GM23248 (cell line): ENCODE measurements at regions not wholly inside any gene's neighbourhood (a gene's known extent, or its start where the extent isn't known, plus 50 kb on each side); places are given as distances from the start of the nearest gene placed in this dataset.

ENCODE experiments used
- EZH2 ChIP-seq: fragments of 200-600 bp; sonication (generic); IDR thresholded peaks from 2 replicates; pipeline ENCODE4 v1.6.1; 2018; ENCODE audit warnings: antibody characterized with exemption, mild to moderate bottlenecking; ENCODE audit not compliant: insufficient read depth, poor library complexity, severe bottlenecking
- EZH2phosphoT487 ChIP-seq: fragments of 200-600 bp; sonication (generic); IDR thresholded peaks from 2 replicates; pipeline ENCODE4 v1.6.1; 2018; ENCODE audit warnings: antibody characterized with exemption, moderate library complexity, mild to moderate bottlenecking, low read depth; ENCODE audit not compliant: insufficient read depth

- TF ChIP-seq EZH2 = no peak
- TF ChIP-seq EZH2phosphoT487 = no peak
These were observed 125.8 kb upstream of the SLC25A48 start for GRCh38 chr5:135708481-135709207.
